ENCODE measurements at regions not wholly inside any gene's neighbourhood (a gene's known extent, or its start where the extent isn't known, plus 50 kb on each side); places are given as distances from the start of the nearest gene placed in this dataset.
"Not testable (repeated sequence)": the region's sequence is repeated elsewhere in the genome, so short reads cannot be mapped to it uniquely, and the experiment has no call there.

DNA sequence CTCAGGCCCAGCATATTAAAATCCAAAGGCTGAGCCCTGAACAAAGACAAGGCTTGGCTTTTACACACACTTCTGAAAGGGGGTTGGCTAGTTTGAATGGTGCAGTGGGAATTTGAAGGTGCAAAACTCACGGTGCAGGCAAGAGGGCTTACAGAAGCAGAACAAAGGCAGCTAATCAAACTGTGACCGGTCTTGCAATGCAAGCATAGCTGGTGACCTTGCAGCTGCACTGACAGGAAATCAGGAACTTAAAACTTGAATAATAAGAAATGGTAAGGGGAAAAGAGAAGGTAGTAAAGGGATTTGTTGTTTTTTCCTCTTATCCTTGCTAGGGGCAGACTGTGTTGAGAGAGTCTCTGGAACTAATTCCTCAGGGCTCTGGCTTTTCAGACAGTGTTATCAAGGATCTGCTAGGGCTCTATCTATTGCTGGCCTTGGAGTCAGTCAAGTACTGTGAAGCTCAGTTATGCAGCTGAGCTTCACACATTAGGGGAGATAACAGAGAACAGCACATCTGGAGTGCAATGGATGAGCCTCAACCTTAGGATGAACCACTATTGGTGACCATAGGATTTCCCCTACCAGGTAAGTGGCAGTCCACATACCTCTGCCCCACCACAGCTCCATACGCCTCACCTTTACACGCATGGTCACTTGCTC lies 97.6 kb downstream of the PPIAL4G start:
- no peak for DNase-seq

DNA sequence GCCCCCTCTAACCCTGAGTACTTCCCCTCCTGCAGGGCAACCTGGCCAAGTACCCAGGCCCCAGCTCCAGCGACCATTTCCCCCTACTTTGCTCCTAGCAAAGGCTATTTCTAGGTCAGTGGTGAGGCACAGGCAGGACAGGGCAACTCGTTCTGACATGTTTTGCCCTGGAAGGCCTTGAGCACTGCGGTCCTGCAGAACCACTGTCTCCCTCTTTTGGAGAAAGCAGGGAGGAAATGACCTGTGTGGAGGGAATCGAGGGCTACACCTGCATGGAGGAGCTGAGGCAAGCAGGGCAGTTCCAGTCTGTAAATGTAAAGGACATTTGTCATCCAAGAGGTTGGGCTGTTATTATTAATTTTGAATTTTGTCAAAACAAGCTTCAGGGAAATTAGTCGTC lies 99.1 kb downstream of the PPIAL4G start:
- DNase-seq: no peak

DNA sequence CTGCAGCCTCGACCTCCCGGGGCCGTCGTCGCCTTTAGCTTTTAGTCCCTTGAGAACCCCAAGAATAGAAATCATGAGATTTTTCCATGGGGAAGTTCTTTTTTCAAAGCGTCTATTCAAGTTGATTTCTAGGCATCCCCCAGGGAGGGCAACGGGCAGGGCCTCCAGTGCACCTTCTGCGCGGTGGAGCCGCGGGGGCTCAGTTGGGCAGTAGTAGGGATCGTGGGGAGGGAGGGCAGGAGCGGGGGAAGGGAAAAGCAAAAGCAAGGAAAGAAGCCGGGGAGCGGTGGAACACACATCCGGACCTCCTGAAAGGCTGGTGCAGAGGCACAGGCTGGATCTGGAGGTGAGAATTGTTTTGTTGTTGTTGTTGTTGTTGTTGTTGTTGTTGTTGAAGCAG lies 103.4 kb downstream of the PPIAL4G start:
- no peak for DNase-seq

DNA sequence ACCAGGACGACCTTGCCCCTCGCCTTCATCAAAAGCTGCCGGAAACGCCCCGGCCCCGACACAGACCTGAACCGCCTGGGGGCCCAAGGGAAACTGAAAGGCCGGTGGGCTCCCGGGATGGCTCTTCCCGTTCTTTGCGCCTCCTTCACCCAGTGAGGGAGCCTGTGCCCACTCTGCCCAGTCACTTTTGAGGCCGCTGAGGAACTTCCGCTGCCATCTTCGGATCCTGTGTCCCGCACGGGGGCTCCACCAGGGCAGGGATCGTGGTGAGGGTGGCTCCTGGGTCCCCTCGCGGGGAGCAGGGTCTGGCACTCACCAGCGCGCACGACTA lies 104.0 kb downstream of the PPIAL4G start:
- no peak for DNase-seq

DNA sequence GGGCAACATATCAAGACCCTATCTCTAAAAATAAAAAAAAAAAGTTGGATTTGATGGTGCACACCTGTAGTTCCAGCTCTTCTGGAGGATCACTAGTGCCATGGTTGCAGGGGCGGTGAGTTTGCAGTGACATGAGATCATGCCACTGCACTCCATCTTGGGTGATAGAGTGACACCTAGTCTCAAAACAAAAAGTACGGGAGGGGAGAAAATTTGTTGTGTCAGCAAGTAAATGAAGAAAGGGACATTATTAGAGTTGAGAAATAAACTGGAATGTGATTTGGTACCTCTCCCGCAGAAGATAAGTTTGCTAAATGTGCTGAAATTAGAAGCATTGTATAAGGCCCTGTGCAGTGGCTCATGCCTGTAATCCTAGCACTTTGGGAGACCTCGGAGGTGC lies 105.1 kb downstream of the PPIAL4G start:
- not testable (repeated sequence) for DNase-seq

DNA sequence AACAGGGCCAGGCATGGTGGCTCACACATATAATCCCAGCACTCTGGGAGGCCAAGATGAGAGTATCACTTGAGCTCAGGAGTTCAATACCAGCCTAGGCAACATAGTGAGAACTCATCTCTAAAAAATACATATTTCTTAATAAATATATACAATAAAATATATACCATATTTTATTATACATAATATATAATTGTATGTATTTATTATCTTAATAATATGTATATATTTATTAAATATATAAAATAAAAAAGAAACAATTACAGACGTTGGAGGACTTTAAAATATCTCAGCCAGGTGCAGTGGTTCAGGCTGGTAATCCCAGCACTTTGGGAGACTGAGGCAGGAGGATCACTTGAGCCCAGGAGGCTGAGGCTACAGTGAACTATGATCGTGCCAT lies 106.1 kb downstream of the PPIAL4G start:
- not testable (repeated sequence) for DNase-seq

DNA sequence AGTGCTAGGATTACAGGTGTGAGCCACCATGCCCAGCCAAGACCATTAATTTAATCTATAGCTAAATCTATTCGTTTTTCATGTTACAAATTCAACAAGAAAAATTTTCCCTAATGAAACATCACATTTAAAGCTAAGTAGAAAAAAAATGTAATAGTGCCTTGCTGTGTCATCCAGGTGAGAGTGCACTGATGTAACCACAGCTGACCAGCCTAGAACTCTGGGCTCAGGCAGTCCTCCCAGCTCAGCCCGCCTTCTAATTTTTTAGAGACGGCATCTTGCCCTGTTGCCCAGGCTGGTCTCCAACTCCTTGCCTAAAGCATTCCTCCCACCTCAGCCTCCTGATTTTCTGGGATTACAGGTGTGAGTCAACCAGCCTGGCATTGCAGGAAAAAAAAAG lies 109.0 kb downstream of the PPIAL4G start:
- DNase-seq: no peak

DNA sequence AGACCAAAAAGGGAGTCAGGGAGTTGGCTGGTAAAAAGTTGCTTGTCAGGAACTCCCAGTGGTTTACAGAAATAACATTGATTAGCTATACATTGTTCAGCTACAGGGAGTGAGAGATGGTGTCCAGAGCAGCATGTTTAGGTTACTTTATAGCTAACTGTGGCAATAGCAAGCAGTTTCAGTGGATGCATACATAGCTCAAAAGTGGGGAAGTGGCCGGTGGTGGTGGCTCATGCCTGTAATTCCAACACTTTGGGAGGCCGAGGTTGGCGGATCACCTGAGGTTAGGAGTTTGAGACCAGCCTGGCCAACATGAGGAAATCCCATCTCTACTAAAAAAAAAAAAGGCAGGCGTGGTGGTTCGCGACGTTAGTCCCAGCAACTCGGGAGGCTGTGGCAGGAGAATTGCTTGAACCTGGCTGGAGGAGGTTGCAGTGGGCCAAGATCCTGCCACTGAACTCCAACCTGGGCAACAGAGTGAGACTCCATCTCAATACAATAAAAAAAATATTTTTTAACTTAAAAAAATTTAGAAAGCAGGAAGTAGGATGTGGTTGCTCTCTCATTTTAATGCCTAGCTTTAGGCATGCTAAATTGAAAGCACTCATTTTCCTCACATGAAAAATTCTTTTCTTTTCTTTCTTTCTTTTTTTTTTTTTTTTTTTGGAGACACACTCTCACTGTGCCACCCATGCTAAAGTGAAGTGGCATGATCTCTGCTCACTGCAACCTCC lies 109.7 kb downstream of the PPIAL4G start:
- DNase-seq: no peak

DNA sequence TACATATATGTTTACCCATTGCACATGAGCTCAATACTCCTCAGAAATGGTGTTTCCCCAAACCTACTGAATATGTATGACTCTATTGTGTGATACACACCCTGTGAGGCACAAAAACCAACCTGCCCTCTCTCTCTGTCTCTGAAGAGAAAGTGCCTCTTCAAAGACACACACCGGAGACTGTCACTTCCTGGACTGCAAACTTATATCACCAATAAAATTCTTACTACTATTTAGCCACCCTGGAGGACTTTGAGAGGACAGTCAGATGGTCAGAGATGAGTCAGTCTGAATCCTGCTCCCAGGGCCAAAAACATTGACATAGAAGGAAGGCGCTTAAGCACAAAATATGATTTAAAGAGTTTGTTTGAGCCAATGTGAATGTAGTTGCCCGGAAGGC lies 110.4 kb downstream of the PPIAL4G start:
- DNase-seq: no peak

DNA sequence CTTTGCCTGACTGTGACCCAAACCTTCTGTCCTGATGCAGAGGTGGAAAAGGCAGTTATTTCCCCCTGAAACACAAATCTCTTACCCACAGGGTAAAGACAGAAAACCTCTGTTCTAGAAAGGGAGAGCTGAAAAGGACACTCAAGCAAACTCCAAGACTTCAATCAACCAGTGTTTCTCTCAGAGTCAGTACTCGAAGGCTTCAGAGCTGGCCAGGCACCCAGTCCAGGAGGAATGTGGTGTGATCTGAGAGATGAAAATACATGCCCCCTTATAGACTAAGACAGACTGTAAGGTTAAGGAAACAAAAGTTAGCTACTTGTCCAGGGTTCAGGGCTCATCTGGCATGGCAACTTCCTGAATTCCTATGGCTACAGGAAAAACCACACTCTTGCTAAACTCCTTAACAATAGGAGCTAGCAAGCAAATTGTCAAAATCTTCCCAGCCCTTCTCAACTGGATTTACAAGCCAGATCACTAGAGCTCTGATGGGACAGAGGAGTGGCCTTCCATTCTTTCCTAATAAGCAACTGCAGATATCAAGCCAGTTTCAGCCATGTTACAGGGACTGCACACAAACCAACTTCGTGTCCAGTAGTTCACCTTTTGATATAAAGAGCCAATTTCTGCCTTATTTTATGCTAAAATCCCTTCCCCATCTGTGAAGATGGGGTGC lies 110.9 kb downstream of the PPIAL4G start:
- not testable (repeated sequence) for DNase-seq

DNA sequence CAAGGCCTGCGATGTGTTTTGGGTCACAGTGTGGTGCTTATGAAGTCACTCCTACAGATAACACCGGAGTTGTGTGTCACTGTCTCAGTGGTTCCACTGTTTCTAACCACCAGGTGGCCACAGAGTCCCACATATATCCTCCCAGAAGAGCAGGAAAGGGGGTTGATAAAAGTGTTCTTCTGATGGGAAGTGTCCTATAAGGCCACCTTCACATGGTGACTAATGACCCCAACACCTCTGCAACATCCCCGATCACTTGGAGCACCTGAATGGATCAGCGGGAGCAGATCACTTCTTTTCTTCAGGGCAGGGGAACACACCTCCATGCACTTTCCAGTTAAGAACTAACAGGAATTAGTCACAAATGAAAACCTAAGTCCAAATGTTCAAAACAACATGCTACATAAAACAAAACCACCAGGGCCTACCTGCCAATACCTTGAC lies 111.5 kb downstream of the PPIAL4G start:
- peak; percentile 85 to 87 for DNase-seq

DNA sequence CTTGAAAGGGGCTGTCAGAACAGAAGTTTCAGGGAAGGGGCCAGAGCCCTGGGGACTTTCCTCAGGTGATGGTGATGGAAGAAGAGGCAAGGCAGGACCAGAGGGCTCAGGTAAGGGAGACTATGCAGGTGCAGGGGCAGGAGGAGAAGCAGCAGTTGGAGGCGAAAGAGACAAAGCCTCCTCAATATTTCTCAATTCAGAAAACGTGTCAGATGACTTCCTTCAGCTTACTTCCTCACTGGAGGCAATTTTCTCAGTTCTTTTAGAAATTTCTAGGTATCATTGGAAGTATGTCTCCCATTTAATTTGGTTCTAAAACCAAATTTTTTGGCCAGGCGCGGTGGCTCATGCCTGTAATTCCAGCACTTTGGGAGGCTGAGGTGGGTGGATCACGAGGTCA lies 112.4 kb downstream of the PPIAL4G start:
- not testable (repeated sequence) for DNase-seq

DNA sequence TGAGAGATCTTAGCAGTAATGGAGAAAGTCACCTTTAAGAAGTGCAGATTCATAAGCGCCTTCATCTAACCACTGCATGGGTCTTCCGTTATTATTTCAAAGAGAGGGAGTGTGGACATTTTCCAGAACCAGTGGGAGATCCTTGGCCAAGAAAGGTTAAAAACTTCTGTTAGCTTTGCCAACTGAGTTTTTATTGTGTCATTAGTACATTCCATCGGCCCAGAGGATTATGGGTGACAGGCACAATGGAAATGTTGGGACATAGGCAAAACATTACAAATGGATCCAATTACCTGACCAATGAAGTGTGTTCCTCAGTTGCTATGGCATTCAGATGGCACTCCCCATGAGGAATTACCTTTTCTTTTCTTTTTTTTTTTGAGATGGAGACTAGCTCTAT lies 115.5 kb downstream of the PPIAL4G start:
- no peak for DNase-seq

DNA sequence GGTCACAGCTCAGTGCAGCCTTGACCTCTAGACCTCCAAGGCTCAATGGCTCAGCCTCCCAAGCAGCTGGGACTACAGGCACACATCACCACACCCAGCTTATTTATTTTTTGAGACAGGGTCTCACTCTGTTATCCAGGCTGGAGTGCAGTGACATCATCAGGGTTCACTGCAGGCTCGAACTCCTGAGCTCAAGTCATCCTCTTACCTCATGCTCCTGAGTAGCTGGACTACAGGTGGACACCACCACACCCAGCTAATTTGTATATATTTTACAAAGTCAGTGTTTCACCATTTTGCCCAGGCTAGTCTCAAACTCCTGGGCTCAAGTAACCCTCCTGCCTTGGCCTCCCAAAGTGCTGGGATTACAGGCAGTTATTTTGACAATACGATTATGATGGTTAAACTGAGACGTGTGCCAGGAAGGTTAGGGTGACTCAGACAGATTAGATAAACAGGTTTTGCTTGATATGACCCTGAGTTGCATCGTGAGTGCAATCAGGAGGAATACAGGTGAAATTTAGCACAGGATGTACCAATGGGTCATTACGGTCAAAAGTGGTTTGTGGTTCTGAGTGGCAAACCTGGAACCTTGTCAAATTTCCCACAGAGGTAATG lies 116.9 kb downstream of the PPIAL4G start:
- DNase-seq: not testable (repeated sequence)

DNA sequence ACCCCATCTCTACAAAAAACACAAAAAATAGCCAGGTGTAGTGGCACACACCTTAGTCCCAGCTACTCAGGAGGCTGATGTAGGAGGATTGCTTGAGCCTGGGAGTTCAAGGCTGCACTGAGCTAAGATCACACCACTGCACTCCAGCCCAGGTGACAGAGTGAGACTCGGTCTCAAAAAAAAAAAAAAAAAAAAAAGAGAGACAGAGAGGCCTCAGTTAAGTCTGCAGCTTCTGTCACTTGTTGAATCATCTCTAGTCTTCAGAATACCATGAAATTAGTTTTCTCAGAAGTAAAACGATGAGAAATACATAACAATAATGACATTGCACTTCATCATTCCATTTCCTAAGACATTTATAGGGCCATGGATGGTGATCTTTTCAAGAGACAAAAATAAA lies 118.0 kb downstream of the PPIAL4G start:
- DNase-seq: not testable (repeated sequence)

DNA sequence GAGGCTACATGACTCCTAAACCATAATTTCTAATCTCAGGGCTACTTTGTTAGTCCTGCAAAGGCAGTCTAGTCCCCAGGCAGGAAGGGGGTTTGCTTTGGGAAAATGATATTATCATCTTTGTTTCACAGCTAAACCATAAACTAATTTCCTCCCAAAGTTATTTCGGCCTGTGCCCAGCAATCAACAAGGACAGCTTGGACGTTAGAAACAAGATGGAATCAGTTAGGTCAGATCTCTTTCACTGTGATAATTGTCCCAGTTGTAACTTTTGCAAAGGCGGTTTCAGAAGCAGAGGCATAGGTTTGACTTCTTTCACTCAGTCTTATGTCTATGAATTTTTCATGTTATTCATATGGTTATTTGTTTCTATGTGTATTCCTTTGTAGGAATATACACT lies 119.1 kb downstream of the PPIAL4G start:
- DNase-seq: not testable (repeated sequence)

DNA sequence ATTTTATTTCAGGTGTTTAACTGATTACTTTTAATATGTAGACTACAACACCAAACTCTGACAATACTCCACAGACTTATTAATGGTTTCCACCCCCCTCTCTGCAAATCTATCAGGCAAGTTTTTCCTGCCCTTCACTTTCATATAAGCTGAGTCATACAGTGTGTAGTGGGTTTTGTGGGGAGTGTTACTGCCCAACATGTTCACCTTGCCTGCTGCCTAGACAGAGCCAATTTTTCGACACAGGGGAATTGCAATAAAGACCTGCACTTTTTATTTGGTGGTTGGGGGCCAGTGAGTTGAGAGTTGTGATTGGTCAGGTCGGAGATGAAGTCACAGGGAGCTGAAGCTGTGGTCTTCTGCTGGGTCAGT lies 119.7 kb downstream of the PPIAL4G start:
- no peak for DNase-seq

DNA sequence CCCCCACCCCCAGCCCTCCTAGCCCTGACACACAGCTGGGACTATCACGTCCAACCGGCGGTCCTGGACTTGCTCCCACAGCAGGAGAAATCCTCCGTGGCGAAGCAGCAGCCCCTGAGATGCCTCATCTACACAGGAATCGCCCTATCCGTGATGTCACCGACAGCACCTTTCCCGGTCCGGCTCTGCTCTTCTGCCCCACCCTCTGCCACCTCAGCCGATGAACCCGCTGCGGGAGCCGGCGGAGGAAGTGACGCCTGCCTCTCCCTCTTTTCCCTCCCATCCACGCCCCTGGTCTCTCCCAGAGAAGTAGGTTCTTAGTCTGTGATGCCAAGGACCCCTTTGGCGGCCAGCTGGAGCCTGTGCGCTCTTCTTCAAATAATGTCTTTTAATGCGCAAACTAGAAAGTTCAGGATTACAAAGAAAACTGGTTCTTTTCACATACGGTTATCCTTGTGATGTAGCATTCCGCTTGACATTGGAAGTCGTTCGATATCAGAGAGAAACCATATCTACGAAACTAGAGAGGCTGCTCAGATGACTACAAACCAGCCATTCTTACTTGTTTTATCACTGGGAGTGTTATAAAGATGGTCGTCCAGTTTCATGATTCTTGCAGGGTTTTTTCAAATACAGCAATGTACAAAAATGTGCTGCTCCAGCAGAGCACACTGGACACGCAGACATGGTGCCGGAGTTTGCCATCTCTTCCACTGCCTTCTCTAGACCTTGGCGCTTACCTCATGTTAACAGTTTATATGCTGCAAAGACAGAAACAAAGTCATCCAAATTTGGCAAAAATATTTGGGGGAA lies 120.3 kb downstream of the PPIAL4G start:
- no peak for DNase-seq

DNA sequence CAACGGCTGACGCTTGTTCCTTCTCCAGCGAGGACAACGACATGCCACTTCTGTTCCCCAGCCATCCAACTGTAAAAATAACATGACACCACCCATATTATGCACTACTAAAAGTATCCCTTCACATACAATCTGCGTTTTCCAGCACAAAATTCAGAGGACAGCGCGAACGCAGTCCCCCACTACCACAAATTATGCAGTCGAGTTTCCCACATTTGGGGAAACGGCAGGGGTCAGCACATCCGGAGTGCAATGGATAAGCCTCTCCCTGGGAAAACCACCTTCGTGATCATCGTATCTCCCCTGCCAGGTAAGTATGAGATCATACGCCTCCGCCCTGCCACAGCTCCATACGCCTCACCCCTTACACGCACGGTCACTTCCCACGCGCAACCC lies 120.9 kb downstream of the PPIAL4G start:
- DNase-seq: no peak

DNA sequence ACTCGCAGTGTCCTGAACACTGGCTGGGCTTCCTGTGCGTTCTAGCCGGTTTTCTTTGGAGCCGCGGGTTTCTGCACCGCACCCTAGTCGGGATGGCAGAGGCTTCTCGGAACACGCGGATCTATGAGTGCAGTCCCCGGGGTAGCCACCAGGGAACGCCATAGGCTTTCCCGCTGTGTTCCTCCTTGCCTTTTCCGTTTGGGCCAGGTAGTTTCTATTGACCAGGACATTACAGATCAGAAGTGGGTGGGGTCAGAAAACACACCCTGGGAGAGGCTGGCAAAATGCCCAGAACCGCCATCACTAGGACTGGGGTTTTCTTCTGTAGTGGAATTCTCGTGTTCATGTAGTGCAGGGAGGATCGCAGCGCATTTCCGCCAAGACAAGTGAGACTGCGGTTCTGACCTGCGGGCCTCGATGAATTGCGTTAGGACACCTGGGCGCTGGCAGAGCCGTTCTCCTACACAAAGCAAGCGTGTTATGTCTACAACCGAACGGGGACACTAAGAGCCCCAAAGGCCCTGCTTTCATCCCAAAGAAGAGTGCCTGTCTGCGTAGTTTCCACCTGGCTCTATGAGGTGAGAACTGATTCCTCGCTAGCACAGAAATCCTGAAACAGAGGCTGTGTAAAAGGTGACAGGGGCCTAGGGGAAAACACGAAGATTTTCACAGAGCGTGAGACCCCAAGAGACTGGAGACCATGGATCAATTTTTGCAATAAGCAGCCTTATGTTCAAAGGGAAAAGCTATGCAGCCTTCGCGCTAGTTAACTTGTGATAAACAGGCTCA lies 121.5 kb downstream of the PPIAL4G start:
- DNase-seq: not testable (repeated sequence)

DNA sequence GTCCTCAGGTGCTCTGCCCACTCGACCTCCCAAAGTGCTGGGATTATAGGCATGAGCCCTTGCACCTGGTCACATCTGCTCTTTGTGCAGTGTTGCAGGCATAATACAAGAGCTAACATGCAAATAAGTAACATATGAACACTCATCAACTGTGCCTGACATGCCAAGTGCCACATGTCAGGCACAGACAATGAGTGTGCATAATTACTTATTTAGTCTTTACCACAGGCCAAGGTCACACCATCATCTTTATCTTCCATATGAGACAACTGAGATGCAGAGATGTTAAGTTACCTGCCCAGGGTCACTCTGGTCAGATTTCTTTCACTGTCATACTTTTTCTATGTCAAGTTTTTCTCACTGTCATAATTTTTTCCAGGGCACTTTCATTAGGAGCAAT lies 126.1 kb downstream of the PPIAL4G start:
- no peak for DNase-seq

DNA sequence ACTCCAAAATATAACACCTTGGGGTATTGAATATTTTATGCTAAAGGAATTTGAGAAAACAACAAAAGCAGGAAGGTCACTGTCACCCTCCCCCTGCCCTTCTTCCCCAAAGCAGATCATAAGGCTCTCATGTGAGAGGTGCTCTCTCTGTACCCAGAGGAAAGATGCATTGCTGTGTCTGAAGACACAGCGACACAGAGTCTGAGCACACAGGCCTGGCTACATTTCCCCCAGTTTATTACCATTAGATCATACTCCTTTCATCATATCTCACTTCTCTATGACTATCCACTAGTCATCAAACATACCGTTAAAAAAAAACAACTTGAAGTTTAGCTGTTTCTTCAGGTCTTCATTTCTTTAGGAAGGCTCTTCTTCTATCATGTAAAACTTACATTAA lies 127.1 kb downstream of the PPIAL4G start:
- DNase-seq: no peak

All from SHP77 (cell line).